Vagina (tissue), 2 donors: ENCODE measurements at regions not wholly inside any gene's neighbourhood (a gene's known extent, or its start where the extent isn't known, plus 50 kb on each side); places are given as distances from the start of the nearest gene placed in this dataset.

Source experiments
- DNase-seq, 2 donors: peaks; one replicate each; pipeline ENCODE4 v3.0.0-alpha.2; 2017; ENCODE audit errors: extremely low spot score in 2 of 2
- H3K27ac ChIP-seq: fragments of 200-600 bp; sonication (generic); one replicate; pipeline ENCODE4 v1.5.1; 2019
- H3K27me3 ChIP-seq: fragments of 200-600 bp; sonication (generic); one replicate; pipeline ENCODE4 v1.5.1; 2019
- H3K36me3 ChIP-seq, 2 donors: fragments of 200-600 bp; sonication (generic); one replicate each; pipeline ENCODE4 v1.5.1; 2017 to 2019
- H3K4me1 ChIP-seq: fragments of 200-600 bp; sonication (generic); one replicate; pipeline ENCODE4 v1.5.1; 2019
- H3K4me3 ChIP-seq, 2 donors: fragments of 200-600 bp; sonication (generic); 1 replicate in 1 of 2; 2 replicates in 1 of 2; pipeline ENCODE4 v1.5.1; 2016 to 2019
- H3K9me3 ChIP-seq: fragments of 200-600 bp; sonication (generic); one replicate; pipeline ENCODE4 v1.5.1; 2019
- POLR2A ChIP-seq, 2 donors: fragments of 450-650 bp; IDR thresholded peaks; one replicate each; pipeline ENCODE4 v1.6.1; 2017; ENCODE audit warnings: antibody characterized with exemption in 2 of 2, mild to moderate bottlenecking in 2 of 2, moderate library complexity in 2 of 2
- POLR2AphosphoS5 ChIP-seq, 2 donors: sonication (generic); formaldehyde crosslinking; IDR thresholded peaks; one replicate each; pipeline ENCODE4 v1.9.0; 2017; ENCODE audit warnings: antibody characterized with exemption in 2 of 2, mild to moderate bottlenecking in 2 of 2, low read depth in 1 of 2; ENCODE audit not compliant: insufficient read depth in 1 of 2
- intact Hi-C: fragments of 100-400 bp; cut with DNase I; formaldehyde crosslinking; loops from one replicate; pipeline ENCODE4 v1.15.1; 2023
- TF ChIP-seq, protein P1 (sequence below), 3 experiments: fragments of 450-650 bp in 2 of 3; fragments of 200-600 bp in 1 of 3; sonication (generic) in 1 of 3; IDR thresholded peaks; one replicate each; pipeline ENCODE4 v1.5.1; 2017 to 2019; ENCODE audit warnings: antibody characterized with exemption in 3 of 3, mild to moderate bottlenecking in 2 of 3, moderate library complexity in 2 of 3

DNA sequence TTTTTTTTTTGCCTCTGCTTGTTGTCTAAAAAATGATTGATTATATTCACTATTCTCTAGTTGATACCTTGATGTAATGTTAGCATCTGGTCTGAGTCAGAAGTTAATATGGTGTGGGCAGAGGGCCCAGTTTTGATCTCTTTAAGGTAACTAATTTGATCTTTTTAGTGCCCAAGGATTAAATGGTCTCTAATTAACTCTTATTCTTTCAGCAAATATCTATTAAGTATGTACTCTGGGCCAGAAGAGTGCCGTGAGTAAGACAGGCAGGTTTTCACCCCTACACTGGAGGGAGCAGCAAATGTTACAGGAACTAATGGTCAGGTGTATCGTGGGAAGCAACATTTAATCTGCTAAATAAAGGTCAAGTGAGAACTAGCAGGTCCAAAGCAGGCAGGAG lies 144.6 kb upstream of the COL1A2 start:
- intact Hi-C loops: no loop called here
- Histone ChIP-seq H3K27ac (no peak overlapping the region), H3K9me3 (no peaks in the 10 kb centered on the region), H3K4me1 (no peaks in the 10 kb centered on the region), H3K27me3 (no peaks in the 10 kb centered on the region), H3K4me3 (no peak overlapping the region), H3K36me3 (no peaks in the 10 kb centered on the region)
- TF ChIP-seq POLR2AphosphoS5 (IDR thresholded peaks at IDR 0.05; ENCODE audit: insufficient read depth in 1 of 2, low read depth in 1 of 2): no peak
- TF ChIP-seq, protein P1, sequence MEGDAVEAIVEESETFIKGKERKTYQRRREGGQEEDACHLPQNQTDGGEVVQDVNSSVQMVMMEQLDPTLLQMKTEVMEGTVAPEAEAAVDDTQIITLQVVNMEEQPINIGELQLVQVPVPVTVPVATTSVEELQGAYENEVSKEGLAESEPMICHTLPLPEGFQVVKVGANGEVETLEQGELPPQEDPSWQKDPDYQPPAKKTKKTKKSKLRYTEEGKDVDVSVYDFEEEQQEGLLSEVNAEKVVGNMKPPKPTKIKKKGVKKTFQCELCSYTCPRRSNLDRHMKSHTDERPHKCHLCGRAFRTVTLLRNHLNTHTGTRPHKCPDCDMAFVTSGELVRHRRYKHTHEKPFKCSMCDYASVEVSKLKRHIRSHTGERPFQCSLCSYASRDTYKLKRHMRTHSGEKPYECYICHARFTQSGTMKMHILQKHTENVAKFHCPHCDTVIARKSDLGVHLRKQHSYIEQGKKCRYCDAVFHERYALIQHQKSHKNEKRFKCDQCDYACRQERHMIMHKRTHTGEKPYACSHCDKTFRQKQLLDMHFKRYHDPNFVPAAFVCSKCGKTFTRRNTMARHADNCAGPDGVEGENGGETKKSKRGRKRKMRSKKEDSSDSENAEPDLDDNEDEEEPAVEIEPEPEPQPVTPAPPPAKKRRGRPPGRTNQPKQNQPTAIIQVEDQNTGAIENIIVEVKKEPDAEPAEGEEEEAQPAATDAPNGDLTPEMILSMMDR (IDR thresholded peaks at IDR 0.05): no peak
- no peak for TF ChIP-seq POLR2A (IDR thresholded peaks at IDR 0.05)
- DNase-seq: no peak

DNA sequence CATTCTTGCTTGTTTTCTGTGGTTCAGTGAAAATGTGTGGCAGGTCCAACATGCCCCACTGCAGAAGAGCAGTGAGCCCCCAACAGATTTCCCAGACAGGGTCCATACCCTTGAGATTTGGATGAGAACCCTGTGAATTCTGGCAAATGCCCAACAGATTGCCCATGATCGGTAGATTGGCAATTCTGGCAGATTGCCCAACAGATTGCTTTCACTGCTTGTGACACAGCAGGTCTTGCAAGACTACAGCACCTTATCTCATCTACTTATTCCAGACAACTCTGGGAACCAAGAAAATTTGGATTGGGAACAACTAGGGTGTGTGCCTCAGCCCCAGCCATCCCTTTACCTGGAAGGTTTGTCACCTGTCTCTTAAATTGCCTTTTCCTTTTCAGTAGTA lies 143.7 kb upstream of the COL1A2 start:
- intact Hi-C loops: no loop called here
- H3K36me3 ChIP-seq: no peaks in the 10 kb centered on the region
- no peak for TF ChIP-seq POLR2A (IDR thresholded peaks at IDR 0.05)
- TF ChIP-seq, protein P1 (IDR thresholded peaks at IDR 0.05): no peak
- TF ChIP-seq POLR2AphosphoS5 (IDR thresholded peaks at IDR 0.05; ENCODE audit: insufficient read depth in 1 of 2, low read depth in 1 of 2): no peak
- H3K27me3 ChIP-seq: no peaks in the 10 kb centered on the region
- no peaks in the 10 kb centered on the region for H3K4me1 ChIP-seq
- H3K9me3 ChIP-seq: no peaks in the 10 kb centered on the region
- no peak overlapping the region for H3K27ac ChIP-seq
- DNase-seq: no peak
- no peak overlapping the region for H3K4me3 ChIP-seq

DNA sequence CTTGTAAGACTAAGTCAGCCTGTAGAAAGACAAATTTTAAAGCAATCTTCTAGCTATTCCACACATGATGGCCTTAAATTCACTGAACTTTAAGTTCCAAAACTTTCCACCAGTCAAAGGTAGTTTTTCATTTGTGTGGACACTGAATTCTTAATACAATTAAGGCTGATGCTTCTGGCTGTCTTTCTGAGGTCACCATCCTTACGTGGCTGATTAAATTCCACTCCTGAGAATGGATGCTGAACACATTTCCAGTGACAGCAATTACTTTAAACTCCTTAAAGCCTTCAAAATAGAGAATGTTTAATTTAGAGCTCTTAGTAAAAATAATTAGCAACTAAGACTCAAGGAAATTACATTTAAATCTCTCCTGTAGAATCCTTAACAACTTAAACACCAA lies 142.6 kb upstream of the COL1A2 start:
- no peaks in the 10 kb centered on the region for H3K4me1 ChIP-seq
- H3K36me3 ChIP-seq: no peaks in the 10 kb centered on the region
- no peaks in the 10 kb centered on the region for H3K27me3 ChIP-seq
- no peak for TF ChIP-seq POLR2A (IDR thresholded peaks at IDR 0.05)
- no peak overlapping the region for H3K27ac ChIP-seq
- no peaks in the 10 kb centered on the region for H3K9me3 ChIP-seq
- no peak overlapping the region for H3K4me3 ChIP-seq
- DNase-seq: no peak
- intact Hi-C loops: no loop called here

DNA sequence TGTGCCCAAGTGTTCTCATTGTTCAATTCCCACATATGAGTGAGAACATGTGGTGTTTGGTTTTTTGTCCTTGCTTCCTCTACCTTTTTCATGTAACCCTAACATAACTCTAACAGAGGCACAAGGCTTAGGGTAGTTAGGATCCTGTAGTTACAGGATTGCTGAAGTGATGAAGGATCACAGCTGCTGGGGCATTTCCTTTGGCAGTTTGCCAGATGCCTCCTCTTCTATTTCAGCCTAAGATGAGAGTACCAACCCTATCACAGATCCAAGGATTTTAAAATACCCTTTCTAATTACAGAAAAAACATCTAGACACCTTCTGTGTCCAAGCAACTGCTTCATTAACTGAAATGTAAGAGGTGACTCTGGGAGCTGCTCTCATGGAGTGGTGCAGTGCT lies 141.7 kb upstream of the COL1A2 start:
- TF ChIP-seq, protein P1 (IDR thresholded peaks at IDR 0.05): no peak
- TF ChIP-seq POLR2A (IDR thresholded peaks at IDR 0.05) (no peak), POLR2AphosphoS5 (IDR thresholded peaks at IDR 0.05; ENCODE audit: insufficient read depth in 1 of 2, low read depth in 1 of 2) (no peak)
- intact Hi-C loops: no loop called here

DNA sequence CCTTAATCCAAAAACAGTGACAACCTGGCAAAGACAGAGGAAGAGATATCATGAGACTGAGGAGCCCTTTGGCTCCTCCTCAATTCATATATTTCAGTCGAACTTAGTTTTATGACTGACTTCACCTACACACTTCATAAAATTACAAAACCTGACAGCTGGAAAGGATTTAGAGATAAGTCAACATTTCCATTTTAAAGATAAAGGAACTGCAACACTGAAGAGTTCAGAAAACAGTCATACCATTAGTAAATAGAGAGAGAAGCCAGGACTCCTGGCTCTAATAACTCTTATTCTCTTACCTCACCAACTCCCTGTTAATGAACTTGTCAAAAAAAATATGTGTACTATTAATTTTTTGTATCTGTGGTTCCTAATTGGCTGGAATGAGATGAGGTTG lies 141.0 kb upstream of the COL1A2 start:
- Histone ChIP-seq H3K27me3 (no peaks in the 10 kb centered on the region), H3K9me3 (no peaks in the 10 kb centered on the region), H3K36me3 (no peaks in the 10 kb centered on the region), H3K4me3 (no peak overlapping the region), H3K27ac (no peak overlapping the region), H3K4me1 (no peaks in the 10 kb centered on the region)
- no peak for DNase-seq
- intact Hi-C loops: no loop called here
- no peak for TF ChIP-seq POLR2AphosphoS5 (IDR thresholded peaks at IDR 0.05; ENCODE audit: insufficient read depth in 1 of 2, low read depth in 1 of 2)
- no peak for TF ChIP-seq POLR2A (IDR thresholded peaks at IDR 0.05)
- TF ChIP-seq, protein P1 (IDR thresholded peaks at IDR 0.05): no peak

More for the DNA sequence above, 141.7 kb upstream of the COL1A2 start:
- no peak for DNase-seq
- Histone ChIP-seq H3K4me1 (no peaks in the 10 kb centered on the region), H3K27me3 (no peaks in the 10 kb centered on the region), H3K36me3 (no peaks in the 10 kb centered on the region), H3K4me3 (no peak overlapping the region), H3K9me3 (no peaks in the 10 kb centered on the region), H3K27ac (no peak overlapping the region)
